PC-3 (cell line): ENCODE measurements at regions not wholly inside any gene's neighbourhood (a gene's known extent, or its start where the extent isn't known, plus 50 kb on each side); places are given as distances from the start of the nearest gene placed in this dataset.

Source experiments
- ATAC-seq: fragments of 200-7000 bp; cut with Tn5 transposase; 2 replicates; pipeline ENCODE4 v1.9.1; 2020; ENCODE audit warnings: mild to moderate bottlenecking, moderate library complexity
- BruUV-seq: library from RNA; stranded (reverse); fragments of 400-500 nt; replicated peaks from 2 replicates; lab custom pipeline; 2021; lab: Mats Ljungman, UMichigan
- CTCF ChIA-PET: fragments of 300-600 bp; sonication (Branson Sonifier 250); formaldehyde crosslinking; loops from one replicate; lab custom pipeline; 2022; ENCODE audit warnings: antibody characterized with exemption; lab: Charles Lee
- POLR2A ChIA-PET: fragments of 300-600 bp; sonication (Branson Sonifier 250); formaldehyde crosslinking; loops from one replicate; lab custom pipeline; 2022; ENCODE audit warnings: antibody characterized with exemption; ENCODE audit not compliant: unreplicated experiment; lab: Charles Lee
- DNase-seq: peaks from one replicate; pipeline ENCODE4 v3.0.0-alpha.2; 2015
- H2AFZ ChIP-seq: fragments of 300-600 bp; sonication (generic); 2 replicates; pipeline ENCODE4 v1.6.0; 2016; ENCODE audit warnings: antibody characterized with exemption, low read length
- H3F3A ChIP-seq: fragments of 300-600 bp; sonication (generic); one replicate; pipeline ENCODE4 v1.6.0; 2017; ENCODE audit warnings: antibody characterized with exemption, low read length, control low read depth, mild to moderate bottlenecking; ENCODE audit not compliant: unreplicated experiment
- H3K27ac ChIP-seq: fragments of 300-600 bp; sonication (generic); 2 replicates; pipeline ENCODE4 v1.5.1; 2016; ENCODE audit warnings: mild to moderate bottlenecking, low read length
- H3K27me3 ChIP-seq: fragments of 300-600 bp; sonication (generic); 2 replicates; pipeline ENCODE4 v1.6.1; 2016; ENCODE audit warnings: low read length, mixed read lengths
- H3K36me3 ChIP-seq: fragments of 300-600 bp; sonication (generic); 2 replicates; pipeline ENCODE4 v1.6.1; 2016; ENCODE audit warnings: low read depth, mixed run types, low read length, mixed read lengths
- H3K4me1 ChIP-seq: fragments of 300-600 bp; sonication (generic); 2 replicates; pipeline ENCODE4 v1.5.1; 2016; ENCODE audit warnings: low read length; ENCODE audit not compliant: insufficient read depth
- H3K4me2 ChIP-seq: fragments of 300-600 bp; sonication (generic); 2 replicates; pipeline ENCODE4 v1.6.0; 2016; ENCODE audit warnings: low read length
- H3K4me3 ChIP-seq: fragments of 300-600 bp; sonication (generic); 2 replicates; pipeline ENCODE4 v1.5.1; 2016; ENCODE audit warnings: mild to moderate bottlenecking, low read length, mixed read lengths
- H3K79me2 ChIP-seq: fragments of 300-600 bp; sonication (generic); 2 replicates; pipeline ENCODE4 v1.6.1; 2017; ENCODE audit warnings: low read length, mixed read lengths
- H3K9ac ChIP-seq: fragments of 300-600 bp; sonication (generic); 2 replicates; pipeline ENCODE4 v1.6.0; 2016; ENCODE audit warnings: mild to moderate bottlenecking, low read length
- H3K9me2 ChIP-seq: fragments of 300-600 bp; sonication (generic); replicated peaks from 2 replicates; pipeline ENCODE4 v1.6.1; 2016; ENCODE audit warnings: mixed run types, low read length, mixed read lengths
- H3K9me3 ChIP-seq: fragments of 300-600 bp; sonication (generic); 2 replicates; pipeline ENCODE4 v1.6.1; 2016; ENCODE audit warnings: low read length, mixed read lengths
- H4K20me1 ChIP-seq: fragments of 300-600 bp; sonication (generic); 2 replicates; pipeline ENCODE4 v1.6.1; 2016; ENCODE audit warnings: low read length, mixed read lengths
- CTCF ChIP-seq: fragments of 300-600 bp; sonication (generic); conservative IDR thresholded peaks from 2 replicates; pipeline ENCODE4 v1.5.1; 2017; ENCODE audit warnings: antibody characterized with exemption, low read depth, mild to moderate bottlenecking, low read length
- EZH2 ChIP-seq: fragments of 300-600 bp; sonication (generic); IDR thresholded peaks from one replicate; pipeline ENCODE4 v1.6.1; 2017; ENCODE audit warnings: antibody characterized with exemption, mild to moderate bottlenecking, low read length; ENCODE audit not compliant: unreplicated experiment
- EZH2phosphoT487 ChIP-seq: fragments of 300-600 bp; sonication (generic); IDR thresholded peaks from 2 replicates; pipeline ENCODE4 v1.6.1; 2018; ENCODE audit warnings: mild to moderate bottlenecking, antibody characterized with exemption, low read length, borderline replicate concordance
- intact Hi-C: fragments of 100-400 bp; cut with micrococcal nuclease; formaldehyde crosslinking; loops from 2 replicates; pipeline ENCODE4 v1.9.0; 2023

GRCh38 chrX:87805829-87806490 lies 288.4 kb downstream of the KLHL4 start:
- no peaks in the 10 kb centered on the region for H3K27me3 ChIP-seq
- ChIA-PET CTCF (no interaction called here), POLR2A (no interaction called here)
- intact Hi-C loops: no loop called here
- no peak overlapping the region for H3K9ac ChIP-seq
- no peak overlapping the region for H3K27ac ChIP-seq
- H4K20me1 ChIP-seq: no peaks in the 10 kb centered on the region
- H3K79me2 ChIP-seq: no peaks in the 10 kb centered on the region
- TF ChIP-seq CTCF: no peak
- TF ChIP-seq EZH2: no peak
- no peak for TF ChIP-seq EZH2phosphoT487
- H3K9me3 ChIP-seq: no peaks in the 10 kb centered on the region
- no peak overlapping the region for H3K4me3 ChIP-seq
- H3K4me2 ChIP-seq: no peak overlapping the region
- no TSS peak for BruUV-seq
- ATAC-seq: peak; percentile 42
- H3K9me2 ChIP-seq: no peaks in the 10 kb centered on the region
- no peaks in the 10 kb centered on the region for H3K4me1 ChIP-seq
- no peaks in the 10 kb centered on the region for H3K36me3 ChIP-seq
- H3F3A ChIP-seq: no peaks in the 10 kb centered on the region
- DNase-seq: peak; percentile 34
- H2AFZ ChIP-seq: no peak overlapping the region

- Histone ChIP-seq H3K79me2 (no peaks in the 10 kb centered on the region), H3K9me2 (no peaks in the 10 kb centered on the region), H3K4me3 (no peak overlapping the region), H3K27ac (no peak overlapping the region), H3F3A (no peaks in the 10 kb centered on the region), H2AFZ (no peak overlapping the region), H3K9ac (no peak overlapping the region), H3K4me2 (no peak overlapping the region), H3K27me3 (no peaks in the 10 kb centered on the region), H3K4me1 (no peaks in the 10 kb centered on the region), H4K20me1 (no peaks in the 10 kb centered on the region), H3K9me3 (no peaks in the 10 kb centered on the region), H3K36me3 (no peaks in the 10 kb centered on the region)
- ChIA-PET POLR2A (no interaction called here), CTCF (no interaction called here)
- ATAC-seq (no peak), DNase-seq (no peak)
- intact Hi-C loops: no loop called here
- no TSS peak for BruUV-seq
- TF ChIP-seq EZH2: no peak
- TF ChIP-seq CTCF: no peak
- TF ChIP-seq EZH2phosphoT487: no peak
These were observed 291.1 kb downstream of the KLHL4 start for GRCh38 chrX:87808576-87809243.

- DNase-seq: peak; percentile 39
- no peaks in the 10 kb centered on the region for H3K27me3 ChIP-seq
- H3K4me2 ChIP-seq: peak overlapping the region; percentile 31; the same call in 1 of the 2 replicates
- no peaks in the 10 kb centered on the region for H4K20me1 ChIP-seq
- no peak overlapping the region for H3K4me3 ChIP-seq
- no peak overlapping the region for H3K9ac ChIP-seq
- peak; percentile 61 for ATAC-seq
- H3K4me1 ChIP-seq: no peaks in the 10 kb centered on the region
- no TSS peak for BruUV-seq
- CTCF ChIA-PET: no interaction called here
- intact Hi-C loops: no loop called here
- no peaks in the 10 kb centered on the region for H3F3A ChIP-seq
- no peak overlapping the region for H3K27ac ChIP-seq
- peak overlapping the region; percentile 18; the same call in 1 of the 2 replicates for H2AFZ ChIP-seq
- no peaks in the 10 kb centered on the region for H3K9me2 ChIP-seq
- H3K9me3 ChIP-seq: no peaks in the 10 kb centered on the region
- H3K79me2 ChIP-seq: no peaks in the 10 kb centered on the region
- POLR2A ChIA-PET: no interaction called here
- no peaks in the 10 kb centered on the region for H3K36me3 ChIP-seq
- TF ChIP-seq EZH2phosphoT487 (no peak), CTCF (no peak), EZH2 (no peak)
These were observed 296.0 kb downstream of the KLHL4 start for GRCh38 chrX:87813566-87813965.
